HG03159 (cell line): ENCODE measurements at regions not wholly inside any gene's neighbourhood (a gene's known extent, or its start where the extent isn't known, plus 50 kb on each side); places are given as distances from the start of the nearest gene placed in this dataset.
"Not testable (repeated sequence)": the region's sequence is repeated elsewhere in the genome, so short reads cannot be mapped to it uniquely, and the experiment has no call there.

Experiments used
- ATAC-seq: cut with Tn5 transposase; IDR thresholded peaks from one replicate; pipeline ENCODE4 v1.9.1; 2021; ENCODE audit warnings: mild to moderate bottlenecking, moderate library complexity; ENCODE audit not compliant: unreplicated experiment

DNA sequence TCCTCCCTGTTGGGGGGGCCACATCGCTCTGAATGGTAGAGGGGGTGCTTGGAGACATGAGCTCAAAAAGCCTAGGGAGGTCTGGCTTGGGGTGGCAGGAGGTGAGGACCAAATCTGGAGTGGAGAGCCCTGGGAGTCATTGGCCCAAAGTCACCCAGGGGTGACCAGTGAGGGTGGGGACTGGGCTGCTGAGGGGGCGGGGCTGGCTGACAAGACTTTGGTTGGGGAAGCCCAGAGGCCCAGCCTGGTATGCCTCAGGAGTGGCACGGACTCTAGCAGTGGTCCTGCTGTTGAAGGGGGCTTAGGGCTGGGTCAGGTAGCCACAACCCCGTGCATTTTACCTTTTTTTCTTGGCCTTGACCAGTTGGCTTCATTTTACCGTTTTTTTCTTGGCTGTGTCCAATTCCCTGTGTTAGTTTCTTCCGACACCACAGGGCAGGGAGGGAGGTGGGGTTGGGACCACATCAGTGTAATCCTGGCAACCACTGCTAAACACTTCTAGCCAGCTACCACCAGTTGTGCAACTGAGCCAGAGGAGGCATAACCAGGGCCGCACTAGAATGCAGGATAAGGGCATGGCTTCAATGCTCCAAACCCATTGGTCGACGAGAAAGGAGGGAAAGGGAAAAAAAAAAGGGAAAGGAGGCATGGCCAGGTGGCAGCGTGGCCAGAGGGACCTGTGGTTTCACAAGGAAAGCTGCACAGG is 105.3 kb upstream of the C2CD4B start:
- ATAC-seq: no peak

DNA sequence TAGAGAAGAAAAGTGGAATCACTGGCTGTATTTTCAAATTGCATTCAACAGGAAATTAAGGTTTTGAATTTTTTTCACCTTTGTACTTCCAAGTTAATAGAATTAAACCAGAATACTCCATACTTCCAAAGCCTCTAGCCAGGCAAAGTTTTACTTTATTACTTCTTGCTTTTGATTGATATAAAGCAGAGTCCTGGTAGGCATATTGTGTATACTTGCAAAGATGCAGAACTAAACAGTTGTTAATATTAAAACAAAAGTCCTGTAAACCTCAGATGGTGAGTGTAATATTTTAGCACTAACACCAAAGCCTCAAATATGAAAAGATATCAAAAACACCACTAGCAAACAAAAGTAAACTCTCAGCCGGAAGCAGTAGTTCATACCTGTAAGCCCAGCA is 107.2 kb upstream of the C2CD4B start:
- ATAC-seq: no peak

DNA sequence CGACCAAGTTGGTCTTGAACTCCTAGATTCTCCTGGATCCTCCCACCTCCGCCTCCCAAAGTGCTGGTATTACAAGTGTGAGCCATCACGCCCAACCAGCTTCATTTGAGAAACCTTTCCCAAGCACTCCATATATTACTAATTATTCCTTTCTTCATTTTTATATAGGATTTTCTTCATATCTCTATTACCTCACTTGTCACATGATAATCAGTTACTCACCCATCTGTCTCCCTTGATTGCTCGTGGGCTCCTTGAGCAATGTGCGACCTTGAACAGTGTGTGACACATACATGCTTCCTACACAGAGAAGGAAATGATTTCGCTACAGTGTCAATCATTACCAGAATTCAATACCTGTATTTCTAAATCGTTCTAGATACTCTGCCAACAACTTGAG is 110.7 kb upstream of the C2CD4B start:
- ATAC-seq: no peak

DNA sequence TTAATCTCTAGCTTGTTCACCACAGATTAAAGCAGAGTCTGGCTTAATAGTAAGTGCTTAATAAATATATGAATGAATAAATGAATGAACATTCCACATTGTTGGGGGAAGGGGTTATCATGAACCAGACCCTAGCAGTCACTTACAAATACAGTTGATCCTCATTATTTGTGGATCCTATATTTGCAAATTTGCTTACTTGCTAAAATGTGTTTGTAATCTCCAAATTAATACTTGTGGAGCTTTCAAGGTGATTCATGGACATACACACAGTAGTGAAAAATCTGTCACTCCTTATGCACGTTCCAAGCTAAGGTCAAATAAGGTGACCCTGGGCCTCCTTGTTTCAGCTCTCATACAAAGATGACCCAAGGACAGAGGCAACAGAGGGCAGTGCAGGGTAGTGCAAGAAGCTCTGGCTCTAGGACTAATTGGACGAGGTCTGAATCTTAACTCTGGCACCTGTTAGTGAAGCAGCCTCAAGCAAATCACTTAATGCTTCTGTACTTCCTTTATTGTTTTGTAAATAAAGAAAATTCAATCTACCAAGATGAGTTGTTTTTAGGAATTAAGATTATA is 112.8 kb upstream of the C2CD4B start:
- no peak for ATAC-seq

DNA sequence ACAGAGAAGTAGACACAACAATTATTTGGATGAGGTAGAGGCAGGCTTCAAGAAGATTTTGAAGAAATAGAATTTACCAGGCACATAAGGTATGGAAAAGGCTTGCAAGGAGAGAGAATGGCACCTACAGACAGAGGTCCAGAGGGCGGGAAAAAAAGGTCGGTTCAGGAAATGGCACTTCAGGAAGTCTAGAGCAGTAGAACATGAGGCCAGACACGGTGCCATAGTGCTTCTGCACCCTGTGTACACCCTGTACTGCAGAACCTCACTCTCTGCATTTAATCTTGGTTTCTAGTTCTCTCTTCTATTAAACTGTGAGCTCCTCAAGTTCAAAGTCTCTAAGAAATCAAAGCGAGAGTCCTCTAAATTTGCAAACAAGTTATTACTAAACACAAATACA is 113.4 kb upstream of the C2CD4B start:
- ATAC-seq: no peak

DNA sequence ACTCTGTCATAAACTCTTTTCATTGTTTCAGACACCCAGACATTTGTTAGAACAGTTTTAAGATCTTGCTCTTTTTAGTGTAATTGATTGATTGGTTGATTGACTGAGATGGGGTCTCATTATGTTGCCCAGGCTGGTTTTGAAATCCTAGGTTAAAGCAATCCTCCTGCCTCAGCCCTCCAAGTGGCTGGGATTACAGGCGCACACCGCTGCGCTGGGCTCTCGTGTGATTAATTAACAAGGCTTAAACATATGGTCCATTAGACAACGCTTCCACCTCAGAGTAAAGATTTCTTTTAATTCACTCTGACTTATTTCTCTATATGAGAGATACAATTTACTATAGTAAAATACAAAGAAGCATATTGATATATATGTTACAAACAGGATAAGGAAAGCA is 114.0 kb upstream of the C2CD4B start:
- no peak for ATAC-seq

DNA sequence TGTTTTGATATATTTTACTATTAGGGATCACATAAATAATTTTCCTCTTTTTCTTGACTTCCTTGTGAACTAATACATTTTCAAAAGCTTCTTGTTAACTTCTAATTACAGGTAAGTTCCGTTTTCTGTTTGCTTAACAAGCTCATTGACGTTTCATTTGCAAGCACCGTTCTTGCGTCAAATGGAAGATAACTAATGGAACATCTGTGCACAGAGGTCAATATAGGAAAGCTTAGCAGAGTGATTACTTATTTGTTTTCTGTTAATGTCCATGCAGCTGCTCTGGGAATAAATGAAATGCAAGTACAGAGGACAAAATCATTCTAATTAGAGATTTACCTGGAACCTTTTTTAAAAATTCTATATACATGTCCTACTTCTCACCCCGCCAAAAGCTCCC is 115.5 kb upstream of the C2CD4B start:
- ATAC-seq: no peak

DNA sequence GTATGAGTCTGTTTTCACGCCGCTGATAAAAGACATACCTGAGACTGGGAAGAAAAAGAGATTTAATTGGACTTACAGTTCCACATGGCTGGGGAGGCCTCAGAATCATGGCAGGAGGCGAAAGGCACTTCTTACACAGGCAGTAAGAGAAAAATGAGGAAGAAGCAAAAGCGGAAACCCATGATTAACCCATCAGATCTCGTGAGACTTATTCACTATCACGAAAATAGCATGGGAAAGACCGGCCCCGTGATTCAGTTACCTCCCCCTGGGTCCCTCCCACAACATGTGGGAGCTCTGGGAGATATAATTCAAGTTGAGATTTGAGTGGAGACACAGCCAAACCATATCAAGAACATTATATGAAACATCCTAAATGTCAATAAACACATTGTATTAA is 116.7 kb upstream of the C2CD4B start:
- ATAC-seq: not testable (repeated sequence)

DNA sequence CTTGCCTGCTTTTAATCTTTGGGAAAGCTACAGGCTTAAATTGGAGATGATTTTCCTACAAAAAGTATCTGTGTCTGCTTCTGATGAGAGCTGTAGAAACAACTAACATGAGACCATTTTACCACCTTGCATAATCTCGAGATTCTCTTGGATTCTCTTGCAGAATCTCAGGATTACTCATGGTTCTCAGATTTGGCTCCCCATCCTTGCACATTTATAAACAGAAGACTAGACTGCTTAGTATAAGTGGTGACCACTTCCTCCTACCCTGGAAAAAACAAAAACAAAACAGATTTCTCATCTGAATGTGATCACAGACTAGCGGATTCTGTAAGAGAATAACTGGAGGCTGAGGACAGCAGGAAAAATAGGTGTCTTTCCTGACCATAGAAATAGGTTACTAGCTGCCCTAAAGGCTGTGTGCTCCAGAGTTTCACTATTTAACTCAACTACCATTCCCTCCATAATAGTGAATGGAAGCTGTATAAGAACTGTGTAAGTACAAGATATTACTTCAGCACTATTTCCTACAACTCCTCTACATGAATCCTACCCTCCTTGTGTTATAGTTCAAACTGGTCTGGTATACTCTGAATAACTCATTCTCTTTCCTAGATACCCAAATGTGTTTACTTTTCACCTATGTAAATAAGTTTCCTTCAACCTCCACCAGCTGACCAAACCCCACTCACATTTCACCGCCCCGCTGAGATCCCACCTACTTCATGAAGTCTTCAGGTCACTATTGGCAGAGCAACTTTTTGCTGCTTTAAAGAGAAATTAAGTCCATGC is 122.2 kb upstream of the C2CD4B start:
- no peak for ATAC-seq

DNA sequence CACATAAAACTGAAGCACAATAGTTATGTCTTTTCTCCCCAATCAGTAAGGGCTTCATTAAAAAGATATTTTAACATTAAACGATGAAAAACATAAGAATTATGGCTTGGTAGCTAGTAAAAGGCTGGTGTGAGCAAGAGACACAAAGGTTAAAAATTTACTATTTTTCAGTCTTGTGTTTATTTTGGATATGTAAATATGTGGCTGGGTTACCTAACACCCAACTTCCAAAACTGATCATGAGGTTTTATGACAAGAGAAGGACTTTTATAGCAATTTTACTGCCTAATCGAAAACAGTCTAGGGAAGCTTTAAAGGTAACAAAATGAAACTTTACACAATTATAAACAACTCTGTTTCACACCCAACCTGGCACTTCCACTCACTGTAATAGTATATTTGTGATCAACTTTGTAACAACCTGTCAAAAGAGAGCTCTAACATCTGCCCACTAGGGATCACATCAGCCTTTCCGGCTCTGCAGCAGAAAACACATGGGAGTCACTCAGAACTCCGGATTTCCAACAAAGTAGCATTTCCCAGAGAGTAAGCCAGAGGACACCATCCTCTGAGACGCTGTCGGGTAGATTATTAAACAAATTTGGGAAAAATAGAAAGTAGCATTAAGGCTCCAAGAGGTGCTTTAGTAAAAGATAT is 123.4 kb upstream of the C2CD4B start:
- no peak for ATAC-seq

DNA sequence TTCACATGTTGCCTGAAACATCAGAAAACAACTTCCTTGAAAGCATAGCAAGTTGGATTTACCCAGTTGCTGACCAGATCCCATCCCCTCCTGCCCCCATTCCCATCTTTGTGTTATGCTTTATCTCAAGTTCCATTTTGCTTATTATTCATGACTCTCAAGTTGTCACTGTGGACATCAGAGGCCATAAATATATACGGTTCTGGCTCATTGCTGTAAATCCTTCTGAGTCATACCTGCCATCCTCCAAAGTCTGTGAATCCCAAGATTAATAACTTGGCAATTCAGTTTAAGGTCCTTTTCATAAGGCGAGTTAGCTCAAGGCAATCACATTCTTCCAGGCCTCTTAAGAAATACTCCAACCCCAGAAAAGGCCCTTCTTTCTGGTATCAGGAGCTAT is 126.2 kb upstream of the C2CD4B start:
- ATAC-seq: no peak

DNA sequence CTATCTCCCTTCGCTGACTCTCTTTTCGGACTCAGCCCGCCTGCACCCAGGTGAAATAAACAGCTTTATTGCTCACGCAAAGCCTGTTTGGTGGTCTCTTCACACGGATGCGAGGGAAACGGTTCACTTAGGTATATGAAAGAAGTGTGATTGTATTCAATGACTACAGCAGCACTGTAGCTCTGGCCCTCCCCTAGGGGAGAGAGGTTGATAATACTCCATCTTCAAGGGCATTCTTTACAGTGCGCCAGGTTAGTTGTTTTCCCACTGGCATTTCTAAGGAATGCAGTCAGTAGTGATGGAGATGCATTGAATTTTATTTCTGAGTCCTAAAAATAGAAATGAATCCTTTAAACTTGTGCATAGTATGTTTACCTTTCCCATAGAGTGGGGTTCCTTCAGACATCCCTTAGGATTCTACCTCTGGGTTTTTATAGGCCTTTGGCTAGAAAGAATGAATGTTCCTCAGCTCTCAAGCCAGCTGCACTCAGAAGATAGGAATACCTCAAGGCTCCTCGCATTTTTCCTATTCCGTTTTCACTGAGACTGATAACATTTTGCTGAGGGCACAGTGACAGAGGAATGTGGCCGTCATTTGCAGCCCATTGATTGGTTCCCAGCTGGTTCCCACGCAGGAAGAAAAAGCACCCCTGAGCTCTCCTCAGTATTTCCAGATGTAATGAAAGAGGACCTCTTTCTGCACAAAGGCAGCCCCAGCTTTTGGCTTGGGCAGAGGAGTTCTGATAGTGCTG is 131.8 kb upstream of the C2CD4B start:
- ATAC-seq: no peak

DNA sequence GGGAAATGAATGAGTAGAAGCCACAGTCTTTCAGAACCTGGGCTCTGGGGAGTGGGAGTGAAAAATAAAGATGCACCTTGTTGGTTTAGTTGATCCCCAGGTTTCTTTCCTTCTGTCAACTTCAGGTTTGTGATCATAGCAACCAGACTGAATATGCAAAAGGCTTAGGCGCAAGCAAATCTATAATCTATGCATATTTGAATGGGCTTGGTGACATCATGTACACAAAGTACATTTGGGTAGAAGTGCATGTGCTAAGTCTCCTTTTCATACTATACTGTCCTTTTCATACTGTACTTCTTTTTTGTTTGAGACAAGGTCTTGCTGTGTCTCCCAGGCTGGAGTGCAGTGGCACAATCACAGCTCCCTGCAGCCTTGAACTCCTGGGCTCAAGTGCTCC is 132.4 kb upstream of the C2CD4B start:
- ATAC-seq: no peak

DNA sequence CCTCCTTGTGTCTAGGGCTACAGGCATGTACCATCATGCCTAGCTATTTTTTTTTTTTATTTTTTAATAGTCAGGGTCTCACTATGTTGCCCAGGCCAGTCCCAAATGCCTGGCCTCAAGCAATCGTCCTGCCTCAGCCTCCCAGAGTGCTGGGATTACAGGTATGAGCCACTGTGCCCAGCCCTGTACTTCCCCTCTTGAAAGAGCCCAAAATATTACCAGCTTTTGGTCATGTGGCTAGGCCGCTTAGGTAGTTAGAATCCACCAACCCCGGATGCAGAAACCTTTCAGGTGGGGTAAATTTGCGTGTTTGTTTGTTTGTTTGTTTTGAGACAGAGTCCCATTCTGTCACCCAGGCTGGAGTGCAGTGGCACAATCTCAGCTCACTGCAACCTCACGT is 132.8 kb upstream of the C2CD4B start:
- no peak for ATAC-seq

DNA sequence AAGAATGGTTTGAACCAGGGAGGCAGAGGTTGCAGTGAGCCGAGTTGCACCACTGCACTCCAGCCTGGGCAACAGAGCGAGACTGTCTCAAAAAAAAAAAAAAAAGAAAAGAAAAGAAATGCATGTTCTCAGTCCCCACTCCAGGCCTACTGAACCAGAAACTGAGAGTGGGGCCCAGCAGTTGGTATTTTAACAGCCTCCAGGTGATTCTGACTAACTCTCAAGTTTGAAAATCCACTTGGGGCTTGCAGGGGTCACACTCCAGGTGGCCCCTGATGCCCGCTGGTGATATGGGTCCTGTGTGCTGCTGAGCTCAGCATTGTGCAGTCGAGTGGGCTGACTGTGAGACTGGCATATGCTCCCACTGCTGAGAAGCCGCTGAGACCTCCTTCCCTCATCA is 133.7 kb upstream of the C2CD4B start:
- no peak for ATAC-seq

DNA sequence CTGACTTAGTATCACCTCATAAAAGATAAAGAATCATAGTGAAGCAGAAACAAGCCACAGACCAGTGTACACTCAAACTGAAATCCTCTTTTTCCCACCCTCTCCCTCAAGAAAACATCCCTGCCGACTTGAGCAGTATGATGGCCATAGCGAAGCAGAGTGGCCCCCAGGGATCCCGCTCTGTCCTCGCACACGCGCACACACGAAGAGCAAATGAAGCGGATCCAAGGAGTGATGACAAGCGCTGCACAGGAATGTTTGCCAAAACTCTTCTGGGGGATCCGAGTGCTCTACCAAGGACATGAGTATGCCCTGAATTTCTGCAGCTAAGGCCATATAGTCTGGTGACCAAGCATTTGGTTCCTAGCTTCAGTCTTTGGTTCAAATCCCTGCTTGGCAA is 134.5 kb upstream of the C2CD4B start:
- no peak for ATAC-seq

DNA sequence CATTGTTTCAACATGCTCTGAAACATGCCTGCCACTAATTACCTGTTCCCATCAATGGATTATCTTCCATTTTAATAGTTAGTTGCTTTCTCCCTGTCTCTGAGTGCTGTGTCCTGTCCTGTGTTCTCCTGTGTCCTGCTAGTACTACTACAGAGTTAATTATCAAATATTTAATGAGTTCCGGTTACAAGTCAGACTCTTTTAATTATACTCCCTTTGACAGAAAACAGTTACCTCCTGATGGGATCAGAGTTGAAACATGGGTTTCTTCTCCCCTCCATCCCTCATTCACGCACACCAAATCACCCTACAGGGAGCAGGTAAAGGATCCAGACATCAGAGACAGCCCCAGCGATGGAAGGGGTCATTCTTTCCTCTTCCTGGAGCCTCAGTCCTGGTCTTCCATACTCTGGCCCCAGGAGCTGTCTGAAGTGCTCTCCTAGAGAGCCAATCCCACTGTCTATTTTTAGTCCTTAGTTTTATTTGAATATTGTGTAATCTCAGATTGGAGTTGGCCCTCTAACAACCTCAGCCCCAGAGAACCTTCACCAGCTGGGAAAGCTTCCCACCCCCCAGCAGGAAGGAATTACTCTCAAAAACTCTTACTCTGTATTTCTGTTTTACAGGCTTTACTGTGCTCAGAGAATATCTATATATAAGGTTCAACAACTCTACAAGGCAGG is 137.0 kb upstream of the C2CD4B start:
- no peak for ATAC-seq

DNA sequence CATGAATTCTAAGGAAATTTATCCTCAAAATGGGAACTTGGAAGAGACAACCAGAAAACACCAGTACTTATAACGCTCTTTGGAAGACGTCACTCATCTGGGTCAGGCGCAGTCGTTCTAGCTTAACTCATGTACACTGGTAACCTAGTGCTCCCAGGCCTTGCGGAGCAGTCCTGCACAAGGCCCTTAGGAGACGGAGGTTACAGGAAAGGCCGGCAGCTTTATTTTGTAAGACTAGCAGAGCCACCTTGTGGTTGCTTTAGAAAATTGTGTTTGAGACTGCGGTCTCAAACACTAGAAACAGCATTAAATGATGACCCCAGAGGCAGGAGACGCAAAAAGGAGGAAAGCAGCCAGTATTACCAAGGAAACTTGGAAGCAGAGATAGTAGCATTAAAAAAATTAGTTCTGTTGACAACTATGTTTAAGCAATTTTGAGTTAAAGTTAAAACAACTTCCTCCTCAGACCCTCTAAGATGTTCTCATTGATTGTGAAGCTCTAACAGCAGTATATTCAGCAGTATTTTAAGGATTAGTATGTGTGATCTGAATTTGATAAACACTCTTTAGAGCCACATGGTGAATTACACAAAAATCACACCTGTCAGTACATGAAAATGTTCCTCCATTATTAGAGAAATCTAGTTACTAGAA is 141.9 kb upstream of the C2CD4B start:
- no peak for ATAC-seq

DNA sequence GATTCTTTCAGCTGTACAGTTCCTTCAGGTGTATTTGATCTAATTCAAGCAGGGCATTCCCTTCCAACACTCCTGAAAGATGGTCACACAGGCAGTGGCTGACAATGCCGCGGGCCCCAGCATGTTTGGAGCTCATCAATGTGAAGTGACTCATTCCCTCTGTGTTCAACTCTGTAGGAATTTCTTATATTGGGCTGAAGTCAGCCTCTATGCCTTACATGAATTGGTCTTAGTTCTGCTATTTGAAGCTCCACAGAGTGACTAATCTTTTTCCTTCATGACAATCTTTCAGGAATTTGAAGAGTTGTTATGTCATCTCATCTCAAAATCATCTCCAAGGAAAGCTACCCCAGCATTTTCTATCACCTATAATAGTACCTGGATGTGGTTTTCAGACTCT is 142.5 kb upstream of the C2CD4B start:
- no peak for ATAC-seq
